KG1 (cell line): ENCODE measurements at regions not wholly inside any gene's neighbourhood (a gene's known extent, or its start where the extent isn't known, plus 50 kb on each side); places are given as distances from the start of the nearest gene placed in this dataset.
"Not testable (repeated sequence)": the region's sequence is repeated elsewhere in the genome, so short reads cannot be mapped to it uniquely, and the experiment has no call there.

Source experiments
- DNase-seq: peaks from one replicate; lab custom pipeline; 2025; lab: John Stamatoyannopoulos, UW

GRCh38 chr15:20368974-20369373, 172.6 kb downstream of the GOLGA6L6 start:
- no peak for DNase-seq

GRCh38 chr15:20367093-20367492, 174.5 kb downstream of the GOLGA6L6 start:
- DNase-seq = no peak

- DNase-seq = not testable (repeated sequence)
These were observed 178.0 kb downstream of the GOLGA6L6 start for GRCh38 chr15:20363591-20363990.

GRCh38 chr15:20361091-20361490, 180.5 kb downstream of the GOLGA6L6 start:
- no peak for DNase-seq

GRCh38 chr15:20358779-20359414, 182.7 kb downstream of the GOLGA6L6 start:
- DNase-seq = no peak

GRCh38 chr15:20358066-20358778, 183.4 kb downstream of the GOLGA6L6 start:
- DNase-seq = no peak

GRCh38 chr15:20357481-20358065, 184.0 kb downstream of the GOLGA6L6 start:
- DNase-seq = no peak

- DNase-seq = no peak
These were observed 184.6 kb downstream of the GOLGA6L6 start for GRCh38 chr15:20356911-20357480.

GRCh38 chr15:20356444-20356910, 185.1 kb downstream of the GOLGA6L6 start:
- DNase-seq = no peak

- DNase-seq = no peak
These were observed 186.2 kb downstream of the GOLGA6L6 start for GRCh38 chr15:20355256-20355868.

- not testable (repeated sequence) for DNase-seq
These were observed 186.7 kb downstream of the GOLGA6L6 start for GRCh38 chr15:20354884-20355223.

- no peak for DNase-seq
These were observed 187.4 kb downstream of the GOLGA6L6 start for GRCh38 chr15:20353966-20354883.

GRCh38 chr15:20352241-20353200, 189.1 kb downstream of the GOLGA6L6 start:
- DNase-seq = no peak

- DNase-seq = no peak
These were observed 190.1 kb downstream of the GOLGA6L6 start for GRCh38 chr15:20351448-20351971.

- no peak for DNase-seq
These were observed 191.7 kb downstream of the GOLGA6L6 start for GRCh38 chr15:20349774-20350498.

GRCh38 chr15:20348900-20349773, 192.5 kb downstream of the GOLGA6L6 start:
- no peak for DNase-seq

- no peak for DNase-seq
These were observed 193.2 kb downstream of the GOLGA6L6 start for GRCh38 chr15:20348291-20348899.
